Hematopoietic multipotent progenitor cell treated with erythropoietin and hydrocortisone succinate and interleukin-3 and kit ligand, for 4 days (in vitro differentiated cells): ENCODE measurements at regions not wholly inside any gene's neighbourhood (a gene's known extent, or its start where the extent isn't known, plus 50 kb on each side); places are given as distances from the start of the nearest gene placed in this dataset.
"Not testable (repeated sequence)": the region's sequence is repeated elsewhere in the genome, so short reads cannot be mapped to it uniquely, and the experiment has no call there.

ENCODE experiments used
- DNase-seq: peaks from one replicate; pipeline ENCODE4 v3.0.0-alpha.2; 2015

- DNase-seq, result no peak
These were observed 54.7 kb downstream of the ASCL1 start for GRCh38 chr12:103011974-103012763.

- DNase-seq, result no peak
These were observed 55.4 kb downstream of the ASCL1 start for GRCh38 chr12:103012884-103013283.

- DNase-seq, result no peak
These were observed 56.3 kb downstream of the ASCL1 start for GRCh38 chr12:103013741-103014300.

GRCh38 chr12:103016381-103016780 is 58.9 kb downstream of the ASCL1 start:
- DNase-seq, result no peak

GRCh38 chr12:103020839-103021238 is 63.4 kb downstream of the ASCL1 start:
- no peak for DNase-seq

- no peak for DNase-seq
These were observed 64.2 kb downstream of the ASCL1 start for GRCh38 chr12:103021538-103022218.

GRCh38 chr12:103024650-103025049 is 67.2 kb downstream of the ASCL1 start:
- DNase-seq, result no peak

GRCh38 chr12:103026643-103027042 is 69.2 kb downstream of the ASCL1 start:
- DNase-seq, result not testable (repeated sequence)

GRCh38 chr12:103028881-103029639 is 71.6 kb downstream of the ASCL1 start:
- no peak for DNase-seq

- no peak for DNase-seq
These were observed 79.2 kb downstream of the ASCL1 start for GRCh38 chr12:103036581-103037214.

GRCh38 chr12:103043531-103044486 is 86.3 kb downstream of the ASCL1 start:
- DNase-seq, result no peak

GRCh38 chr12:103046154-103046553 is 88.7 kb downstream of the ASCL1 start:
- DNase-seq, result no peak

GRCh38 chr12:103050273-103050672 is 92.8 kb downstream of the ASCL1 start:
- DNase-seq, result no peak

GRCh38 chr12:103053089-103053488 is 95.6 kb downstream of the ASCL1 start:
- DNase-seq, result no peak

- no peak for DNase-seq
These were observed 116.2 kb downstream of the ASCL1 start for GRCh38 chr12:103073630-103074029.

- no peak for DNase-seq
These were observed 118.4 kb downstream of the ASCL1 start for GRCh38 chr12:103075848-103076247.

- no peak for DNase-seq
These were observed 119.8 kb downstream of the ASCL1 start for GRCh38 chr12:103077108-103077773.

GRCh38 chr12:103085541-103085940 is 128.1 kb downstream of the ASCL1 start:
- no peak for DNase-seq

- DNase-seq, result no peak
These were observed 129.0 kb downstream of the ASCL1 start for GRCh38 chr12:103086471-103086870.

- DNase-seq, result no peak
These were observed 136.1 kb downstream of the ASCL1 start for GRCh38 chr12:103093499-103094106.

- no peak for DNase-seq
These were observed 140.0 kb downstream of the ASCL1 start for GRCh38 chr12:103097496-103097895.
